ENCODE measurements at regions not wholly inside any gene's neighbourhood (a gene's known extent, or its start where the extent isn't known, plus 50 kb on each side); places are given as distances from the start of the nearest gene placed in this dataset.

GRCh38 chr2:217479566-217479965, 523.2 kb downstream of the TNS1 start:
- no peak overlapping the region for H3K4me3 ChIP-seq (ENCODE audit: low read depth in 2 of 2, low read length in 1 of 2)
- H3K9me3 ChIP-seq: no peaks in the 10 kb centered on the region
- no peaks in the 10 kb centered on the region for H3F3A ChIP-seq (replicated peaks; ENCODE audit: insufficient read depth)
- H3K4me1 ChIP-seq (ENCODE audit: control insufficient read depth in 1 of 2, insufficient read depth in 2 of 2, low read depth in 1 of 2, low read length in 1 of 2): peaks cover 0 to 3% of the 10 kb centered on the region in 2 experiments; a peak in 2 of 4 replicates
- TF ChIP-seq RXRA (IDR thresholded peaks at IDR 0.05; ENCODE audit: borderline replicate concordance, low read depth): no peak
- no peak for TF ChIP-seq USF2 (IDR thresholded peaks at IDR 0.05; ENCODE audit: borderline replicate concordance, low read depth, low read length)
- TF ChIP-seq JUND (IDR thresholded peaks at IDR 0.05): no peak
- TF ChIP-seq PBX3 (IDR thresholded peaks at IDR 0.05): no peak
- TF ChIP-seq ELF1 (IDR thresholded peaks at IDR 0.05): no peak
- no peak for TF ChIP-seq EZH2phosphoT487 (IDR thresholded peaks at IDR 0.05; ENCODE audit: borderline replicate concordance, low read depth)
- TF ChIP-seq MXI1 (IDR thresholded peaks at IDR 0.05; ENCODE audit: low read depth, low read length): no peak
- TF ChIP-seq RAD21 (IDR thresholded peaks at IDR 0.05; ENCODE audit: low read length): no peak
- TF ChIP-seq RCOR1 (IDR thresholded peaks at IDR 0.05; ENCODE audit: low read length): no peak
- TF ChIP-seq CTCF (IDR thresholded peaks at IDR 0.05): no peak
- TF ChIP-seq EP300 (IDR thresholded peaks at IDR 0.05; ENCODE audit: borderline replicate concordance in 1 of 2, low read depth in 1 of 2, low read length in 1 of 2): no peak
- TF ChIP-seq USF1 (IDR thresholded peaks at IDR 0.05; ENCODE audit: borderline replicate concordance, low read depth): no peak
- TF ChIP-seq TCF12 (IDR thresholded peaks at IDR 0.05): no peak
- no peak for TF ChIP-seq POLR2AphosphoS5 (IDR thresholded peaks at IDR 0.05; ENCODE audit: low read depth, low read length)
- no peak for TF ChIP-seq TEAD4 (IDR thresholded peaks at IDR 0.05; ENCODE audit: borderline replicate concordance, insufficient read depth)
- no peak for TF ChIP-seq IRF3 (IDR thresholded peaks at IDR 0.05; ENCODE audit: low read depth, low read length)
- TF ChIP-seq NFIC (IDR thresholded peaks at IDR 0.05; ENCODE audit: borderline replicate concordance): no peak
- no peak overlapping the region for H3K4me2 ChIP-seq
- no peak overlapping the region for H3K9ac ChIP-seq
- no peaks in the 10 kb centered on the region for H3K79me2 ChIP-seq (ENCODE audit: insufficient read depth)
- ChIA-PET POLR2A (no interaction called here), CTCF (no interaction called here)
- no peak overlapping the region for H2AFZ ChIP-seq (ENCODE audit: low read depth)
- H3K9me2 ChIP-seq: no peaks in the 10 kb centered on the region
- H4K20me1 ChIP-seq (ENCODE audit: insufficient read depth): no peaks in the 10 kb centered on the region
- H3K27me3 ChIP-seq (ENCODE audit: insufficient read depth): no peaks in the 10 kb centered on the region
- no peak for DNase-seq
- no peaks in the 10 kb centered on the region for H3K36me3 ChIP-seq (replicated peaks in 1 of 2; ENCODE audit: control insufficient read depth in 1 of 2, insufficient read depth in 2 of 2, low read length in 1 of 2)
- no peak overlapping the region for H3K27ac ChIP-seq (ENCODE audit: low read depth in 2 of 2, low read length in 1 of 2)
- 57% methylated on average over 4 of the region's 4 CpGs for WGBS (ENCODE audit: low lambda C conversion rate)
